ENCODE measurements at regions not wholly inside any gene's neighbourhood (a gene's known extent, or its start where the extent isn't known, plus 50 kb on each side); places are given as distances from the start of the nearest gene placed in this dataset.

DNA sequence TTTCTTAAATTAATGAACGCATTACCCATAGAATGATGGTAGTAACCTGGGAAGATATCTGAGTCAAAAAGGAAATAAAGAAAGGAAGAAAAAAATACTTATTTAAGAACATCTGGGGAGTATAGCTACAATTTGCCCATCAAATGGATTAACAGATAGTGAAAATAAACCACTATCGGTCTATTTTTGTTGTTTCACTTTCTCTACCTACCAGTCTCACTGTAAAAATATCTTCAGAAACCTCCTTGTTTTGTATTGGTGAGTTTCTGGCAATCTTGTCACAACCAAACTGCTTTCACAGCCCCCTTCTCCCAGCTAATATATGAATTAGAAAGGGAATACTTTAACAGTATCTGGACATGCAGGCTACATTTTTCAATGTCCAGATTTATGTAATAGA is 783.5 kb downstream of the STPG2 start:
- H3K27ac ChIP-seq (ENCODE audit: insufficient read depth, low read depth, low read length) = no peak overlapping the region
- intact Hi-C loops (cut with micrococcal nuclease) = no loop called here
- H3K27me3 ChIP-seq (ENCODE audit: control insufficient read depth in 2 of 2, insufficient read depth in 2 of 2, low read length in 2 of 2) = no peaks in the 10 kb centered on the region
- no peaks in the 10 kb centered on the region for H3K9me1 ChIP-seq (replicated peaks; ENCODE audit: control insufficient read depth, extremely low read depth, insufficient read depth, low read length)
- no TSS peak for BruUV-seq (replicated peaks)
- H3K9ac ChIP-seq (replicated peaks; ENCODE audit: extremely low read depth, insufficient read depth, low read length) = no peak overlapping the region
- H4K20me1 ChIP-seq (replicated peaks; ENCODE audit: control insufficient read depth, extremely low read depth, insufficient read depth, low read length) = no peaks in the 10 kb centered on the region
- FAIRE-seq (no peak), DNase-seq (ENCODE audit: low read depth, low spot score) (no peak)
- TF ChIP-seq GATA2 (IDR thresholded peaks at IDR 0.05; ENCODE audit: insufficient read depth, insufficient read length, low read depth, low read length) (no peak), POLR2AphosphoS5 (IDR thresholded peaks at IDR 0.05; ENCODE audit: insufficient read depth, low read depth, low read length) (no peak), POLR2A (IDR thresholded peaks at IDR 0.05; ENCODE audit: low read depth, low read length) (no peak), MYC (IDR thresholded peaks at IDR 0.05; ENCODE audit: low read depth, low read length) (no peak), FOS (IDR thresholded peaks at IDR 0.05; ENCODE audit: borderline replicate concordance, insufficient read depth, low read length) (no peak), JUN (IDR thresholded peaks at IDR 0.05; ENCODE audit: borderline replicate concordance, insufficient read depth, insufficient read length, low read depth) (no peak), EZH2 (IDR thresholded peaks at IDR 0.05; ENCODE audit: borderline replicate concordance, low read depth, low read length, severe bottlenecking) (no peak)
- TF ChIP-seq, protein P1, sequence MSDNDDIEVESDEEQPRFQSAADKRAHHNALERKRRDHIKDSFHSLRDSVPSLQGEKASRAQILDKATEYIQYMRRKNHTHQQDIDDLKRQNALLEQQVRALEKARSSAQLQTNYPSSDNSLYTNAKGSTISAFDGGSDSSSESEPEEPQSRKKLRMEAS (IDR thresholded peaks at IDR 0.05; ENCODE audit: insufficient read depth, insufficient read length) = no peak
- TF ChIP-seq, protein P2, sequence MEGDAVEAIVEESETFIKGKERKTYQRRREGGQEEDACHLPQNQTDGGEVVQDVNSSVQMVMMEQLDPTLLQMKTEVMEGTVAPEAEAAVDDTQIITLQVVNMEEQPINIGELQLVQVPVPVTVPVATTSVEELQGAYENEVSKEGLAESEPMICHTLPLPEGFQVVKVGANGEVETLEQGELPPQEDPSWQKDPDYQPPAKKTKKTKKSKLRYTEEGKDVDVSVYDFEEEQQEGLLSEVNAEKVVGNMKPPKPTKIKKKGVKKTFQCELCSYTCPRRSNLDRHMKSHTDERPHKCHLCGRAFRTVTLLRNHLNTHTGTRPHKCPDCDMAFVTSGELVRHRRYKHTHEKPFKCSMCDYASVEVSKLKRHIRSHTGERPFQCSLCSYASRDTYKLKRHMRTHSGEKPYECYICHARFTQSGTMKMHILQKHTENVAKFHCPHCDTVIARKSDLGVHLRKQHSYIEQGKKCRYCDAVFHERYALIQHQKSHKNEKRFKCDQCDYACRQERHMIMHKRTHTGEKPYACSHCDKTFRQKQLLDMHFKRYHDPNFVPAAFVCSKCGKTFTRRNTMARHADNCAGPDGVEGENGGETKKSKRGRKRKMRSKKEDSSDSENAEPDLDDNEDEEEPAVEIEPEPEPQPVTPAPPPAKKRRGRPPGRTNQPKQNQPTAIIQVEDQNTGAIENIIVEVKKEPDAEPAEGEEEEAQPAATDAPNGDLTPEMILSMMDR (IDR thresholded peaks at IDR 0.05; ENCODE audit: extremely low read depth in 1 of 2, insufficient read depth in 1 of 2, low read depth in 1 of 2, low read length in 2 of 2) = no peak
- POLR2A ChIA-PET = no interaction called here
- no peaks in the 10 kb centered on the region for H3K36me3 ChIP-seq (ENCODE audit: control insufficient read depth in 2 of 2, extremely low read depth in 1 of 2, insufficient read depth in 2 of 2, low read length in 2 of 2)
- CTCF ChIA-PET = interaction anchor here (1.2 kb wide), 1 partner anchor 627 kb away, joined by 3 read pairs; no protein-coding TSS in a partner anchor
- no peaks in the 10 kb centered on the region for H3K9me3 ChIP-seq (replicated peaks; ENCODE audit: control insufficient read depth, insufficient read depth, low read length)
- H2AFZ ChIP-seq (ENCODE audit: low read depth, low read length) = no peak overlapping the region
- H3K4me3 ChIP-seq (replicated peaks in 1 of 3; ENCODE audit: insufficient read depth in 1 of 3, low read depth in 1 of 3, low read length in 3 of 3) = no peak overlapping the region
- H3K79me2 ChIP-seq (ENCODE audit: control insufficient read depth, insufficient read depth, low read length) = no peaks in the 10 kb centered on the region
- no peaks in the 10 kb centered on the region for H3K4me1 ChIP-seq (ENCODE audit: control insufficient read depth, extremely low read depth, insufficient read depth, low read length)
- dilution Hi-C loops (cut with MboI; ENCODE audit: extremely low pct_ligation_motif_present, low sequenced_read_pairs) = no loop called here
- no peak overlapping the region for H3K4me2 ChIP-seq (ENCODE audit: insufficient read depth, low read length)
